Neural cell (in vitro differentiated cells): ENCODE measurements at regions not wholly inside any gene's neighbourhood (a gene's known extent, or its start where the extent isn't known, plus 50 kb on each side); places are given as distances from the start of the nearest gene placed in this dataset.

Experiments used
- EP300 ChIP-seq: fragments of 450-650 bp; conservative IDR thresholded peaks from 2 replicates; pipeline ENCODE4 v1.6.1; 2014; ENCODE audit warnings: antibody characterized with exemption, mild to moderate bottlenecking, moderate library complexity; ENCODE audit not compliant: poor library complexity, severe bottlenecking
- EZH2 ChIP-seq: fragments of 200-600, 300-800 bp; shearing (Covaris generic), sonication (generic); IDR thresholded peaks from 2 replicates; pipeline ENCODE4 v1.6.1; 2014; ENCODE audit warnings: antibody characterized with exemption, low read length, borderline replicate concordance, mild to moderate bottlenecking; ENCODE audit not compliant: insufficient read depth, poor library complexity, severe bottlenecking
- MXI1 ChIP-seq: fragments of 450-650 bp; conservative IDR thresholded peaks from 2 replicates; pipeline ENCODE4 v1.6.1; 2014; ENCODE audit warnings: antibody characterized with exemption, mild to moderate bottlenecking; ENCODE audit not compliant: poor library complexity, severe bottlenecking
- POLR2AphosphoS5 ChIP-seq: IDR thresholded peaks from 2 replicates; pipeline ENCODE4 v1.6.1; 2012
- RAD21 ChIP-seq: fragments of 450-650 bp; conservative IDR thresholded peaks from 2 replicates; pipeline ENCODE4 v1.6.1; 2014; ENCODE audit warnings: antibody characterized with exemption, mild to moderate bottlenecking, moderate library complexity
- SMC3 ChIP-seq: fragments of 450-650 bp; conservative IDR thresholded peaks from 2 replicates; pipeline ENCODE4 v1.6.1; 2014; ENCODE audit warnings: antibody characterized with exemption, mild to moderate bottlenecking, moderate library complexity; ENCODE audit not compliant: poor library complexity
- TAF1 ChIP-seq: IDR thresholded peaks from 2 replicates; pipeline ENCODE4 v1.6.1; 2012; ENCODE audit warnings: low read depth
- TF ChIP-seq, protein P1 (sequence below): fragments of 450-650 bp; IDR thresholded peaks from 2 replicates; pipeline ENCODE4 v1.5.1; 2014; ENCODE audit warnings: antibody characterized with exemption, mild to moderate bottlenecking, moderate library complexity; ENCODE audit not compliant: poor library complexity, severe bottlenecking
- TF ChIP-seq, protein P2 (sequence below): IDR thresholded peaks from 2 replicates; pipeline ENCODE4 v1.6.1; 2012; ENCODE audit warnings: borderline replicate concordance

DNA sequence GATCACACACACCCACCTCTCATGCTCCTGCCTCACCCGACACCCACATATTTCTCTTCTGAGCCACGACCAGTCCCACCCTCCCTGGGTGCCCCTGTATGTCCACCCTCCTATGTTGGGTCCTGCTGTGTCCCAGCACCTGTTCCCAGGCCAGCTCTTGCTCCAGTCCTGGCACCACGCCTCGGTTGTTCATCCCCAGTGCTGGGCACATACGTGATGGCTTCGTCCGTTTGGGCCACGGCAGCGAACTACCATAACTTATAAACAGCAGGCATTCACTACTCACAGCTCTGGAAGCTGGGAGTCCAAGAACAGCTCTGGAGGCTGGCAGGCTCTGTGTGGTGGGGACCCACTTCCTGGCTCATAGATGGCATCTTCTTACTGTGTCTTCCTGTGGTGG is 116.9 kb downstream of the BRD1 start:
- TF ChIP-seq POLR2AphosphoS5 (no peak), EZH2 (no peak), TAF1 (no peak), SMC3 (no peak), EP300 (no peak), RAD21 (no peak), MXI1 (no peak)
- TF ChIP-seq, protein P1, sequence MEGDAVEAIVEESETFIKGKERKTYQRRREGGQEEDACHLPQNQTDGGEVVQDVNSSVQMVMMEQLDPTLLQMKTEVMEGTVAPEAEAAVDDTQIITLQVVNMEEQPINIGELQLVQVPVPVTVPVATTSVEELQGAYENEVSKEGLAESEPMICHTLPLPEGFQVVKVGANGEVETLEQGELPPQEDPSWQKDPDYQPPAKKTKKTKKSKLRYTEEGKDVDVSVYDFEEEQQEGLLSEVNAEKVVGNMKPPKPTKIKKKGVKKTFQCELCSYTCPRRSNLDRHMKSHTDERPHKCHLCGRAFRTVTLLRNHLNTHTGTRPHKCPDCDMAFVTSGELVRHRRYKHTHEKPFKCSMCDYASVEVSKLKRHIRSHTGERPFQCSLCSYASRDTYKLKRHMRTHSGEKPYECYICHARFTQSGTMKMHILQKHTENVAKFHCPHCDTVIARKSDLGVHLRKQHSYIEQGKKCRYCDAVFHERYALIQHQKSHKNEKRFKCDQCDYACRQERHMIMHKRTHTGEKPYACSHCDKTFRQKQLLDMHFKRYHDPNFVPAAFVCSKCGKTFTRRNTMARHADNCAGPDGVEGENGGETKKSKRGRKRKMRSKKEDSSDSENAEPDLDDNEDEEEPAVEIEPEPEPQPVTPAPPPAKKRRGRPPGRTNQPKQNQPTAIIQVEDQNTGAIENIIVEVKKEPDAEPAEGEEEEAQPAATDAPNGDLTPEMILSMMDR, result no peak
- TF ChIP-seq, protein P2, sequence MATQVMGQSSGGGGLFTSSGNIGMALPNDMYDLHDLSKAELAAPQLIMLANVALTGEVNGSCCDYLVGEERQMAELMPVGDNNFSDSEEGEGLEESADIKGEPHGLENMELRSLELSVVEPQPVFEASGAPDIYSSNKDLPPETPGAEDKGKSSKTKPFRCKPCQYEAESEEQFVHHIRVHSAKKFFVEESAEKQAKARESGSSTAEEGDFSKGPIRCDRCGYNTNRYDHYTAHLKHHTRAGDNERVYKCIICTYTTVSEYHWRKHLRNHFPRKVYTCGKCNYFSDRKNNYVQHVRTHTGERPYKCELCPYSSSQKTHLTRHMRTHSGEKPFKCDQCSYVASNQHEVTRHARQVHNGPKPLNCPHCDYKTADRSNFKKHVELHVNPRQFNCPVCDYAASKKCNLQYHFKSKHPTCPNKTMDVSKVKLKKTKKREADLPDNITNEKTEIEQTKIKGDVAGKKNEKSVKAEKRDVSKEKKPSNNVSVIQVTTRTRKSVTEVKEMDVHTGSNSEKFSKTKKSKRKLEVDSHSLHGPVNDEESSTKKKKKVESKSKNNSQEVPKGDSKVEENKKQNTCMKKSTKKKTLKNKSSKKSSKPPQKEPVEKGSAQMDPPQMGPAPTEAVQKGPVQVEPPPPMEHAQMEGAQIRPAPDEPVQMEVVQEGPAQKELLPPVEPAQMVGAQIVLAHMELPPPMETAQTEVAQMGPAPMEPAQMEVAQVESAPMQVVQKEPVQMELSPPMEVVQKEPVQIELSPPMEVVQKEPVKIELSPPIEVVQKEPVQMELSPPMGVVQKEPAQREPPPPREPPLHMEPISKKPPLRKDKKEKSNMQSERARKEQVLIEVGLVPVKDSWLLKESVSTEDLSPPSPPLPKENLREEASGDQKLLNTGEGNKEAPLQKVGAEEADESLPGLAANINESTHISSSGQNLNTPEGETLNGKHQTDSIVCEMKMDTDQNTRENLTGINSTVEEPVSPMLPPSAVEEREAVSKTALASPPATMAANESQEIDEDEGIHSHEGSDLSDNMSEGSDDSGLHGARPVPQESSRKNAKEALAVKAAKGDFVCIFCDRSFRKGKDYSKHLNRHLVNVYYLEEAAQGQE, result no peak
